Breast epithelium (tissue), 4 donors: ENCODE measurements at regions not wholly inside any gene's neighbourhood (a gene's known extent, or its start where the extent isn't known, plus 50 kb on each side); places are given as distances from the start of the nearest gene placed in this dataset.

ENCODE experiments used
- DNase-seq, 2 donors: peaks; one replicate each; pipeline ENCODE4 v3.0.0-alpha.2; 2019; ENCODE audit warnings: low spot score in 2 of 2
- H3K27ac ChIP-seq, 2 donors: fragments of 200-600 bp; sonication (generic) in 1 of 2; one replicate each; pipeline ENCODE4 v1.5.1; 2016 to 2019; ENCODE audit warnings: mild to moderate bottlenecking in 1 of 2
- H3K27me3 ChIP-seq, 2 donors: fragments of 200-600 bp; sonication (generic) in 1 of 2; one replicate each; pipeline versions ENCODE4 v1.5.1 to v1.6.0; 2017 to 2019; ENCODE audit warnings: control low read depth in 1 of 2, mild to moderate bottlenecking in 1 of 2
- H3K36me3 ChIP-seq: fragments of 200-600 bp; one replicate; pipeline ENCODE4 v1.5.1; 2019
- H3K4me1 ChIP-seq, 2 donors: fragments of 200-600 bp; sonication (generic); one replicate each; pipeline ENCODE4 v1.5.1; 2016 to 2019; ENCODE audit warnings: control low read depth in 1 of 2
- H3K4me3 ChIP-seq, 3 donors: fragments of 200-600 bp; sonication (generic); 1 replicate in 2 of 3; 2 replicates in 1 of 3; pipeline ENCODE4 v1.5.1; 2016 to 2019; ENCODE audit warnings: mild to moderate bottlenecking in 3 of 3, moderate library complexity in 2 of 3
- H3K9me3 ChIP-seq, 2 donors: fragments of 200-600 bp; sonication (generic) in 1 of 2; one replicate each; pipeline ENCODE4 v1.5.1; 2016 to 2019; ENCODE audit warnings: control low read depth in 1 of 2
- CTCF ChIP-seq, 3 donors: fragments of 450-650 bp; IDR thresholded peaks; one replicate each; pipeline ENCODE4 v1.5.1; 2016 to 2017; ENCODE audit warnings: antibody characterized with exemption in 3 of 3, mild to moderate bottlenecking in 3 of 3, moderate library complexity in 3 of 3
- POLR2A ChIP-seq: fragments of 450-650 bp; IDR thresholded peaks from one replicate; pipeline ENCODE4 v1.6.1; 2016; ENCODE audit warnings: antibody characterized with exemption, mild to moderate bottlenecking, moderate library complexity
- POLR2AphosphoS5 ChIP-seq, 3 donors: sonication (generic); formaldehyde crosslinking; IDR thresholded peaks; one replicate each; pipeline ENCODE4 v1.6.1; 2017; ENCODE audit warnings: antibody characterized with exemption in 3 of 3
- intact Hi-C: fragments of 100-400 bp; cut with DNase I; formaldehyde crosslinking; loops from one replicate; pipeline ENCODE4 v1.15.1; 2023; ENCODE audit warnings: low total_unique reads

- intact Hi-C loops: no loop called here
- H3K4me3 ChIP-seq: no peak overlapping the region
- no peaks in the 10 kb centered on the region for H3K27me3 ChIP-seq
- no peak overlapping the region for H3K27ac ChIP-seq
- H3K36me3 ChIP-seq: no peaks in the 10 kb centered on the region
- no peak for DNase-seq
- no peaks in the 10 kb centered on the region for H3K9me3 ChIP-seq
- TF ChIP-seq CTCF (IDR thresholded peaks at IDR 0.05): no peak
- TF ChIP-seq POLR2AphosphoS5 (IDR thresholded peaks at IDR 0.05): no peak
- no peak for TF ChIP-seq POLR2A
- no peaks in the 10 kb centered on the region for H3K4me1 ChIP-seq
Observed at GRCh38 chr20:7332169-7332568, 564.7 kb downstream of the BMP2 start.

GRCh38 chr20:7333841-7334240, 566.4 kb downstream of the BMP2 start:
- intact Hi-C loops: no loop called here

GRCh38 chr20:7346026-7346425, 578.5 kb downstream of the BMP2 start:
- no peak for DNase-seq
- TF ChIP-seq POLR2A (no peak), POLR2AphosphoS5 (IDR thresholded peaks at IDR 0.05) (no peak), CTCF (IDR thresholded peaks at IDR 0.05) (no peak)
- no peak overlapping the region for H3K4me3 ChIP-seq
- H3K36me3 ChIP-seq: no peaks in the 10 kb centered on the region
- no peaks in the 10 kb centered on the region for H3K9me3 ChIP-seq
- no peaks in the 10 kb centered on the region for H3K27me3 ChIP-seq
- H3K4me1 ChIP-seq: no peaks in the 10 kb centered on the region
- no peak overlapping the region for H3K27ac ChIP-seq
- intact Hi-C loops: no loop called here

More at GRCh38 chr20:7333841-7334240, 566.4 kb downstream of the BMP2 start:
- no peak for DNase-seq
- TF ChIP-seq POLR2A (no peak), POLR2AphosphoS5 (IDR thresholded peaks at IDR 0.05) (no peak), CTCF (IDR thresholded peaks at IDR 0.05) (no peak)
- no peaks in the 10 kb centered on the region for H3K27me3 ChIP-seq
- H3K4me3 ChIP-seq: no peak overlapping the region
- H3K36me3 ChIP-seq: no peaks in the 10 kb centered on the region
- H3K4me1 ChIP-seq: no peaks in the 10 kb centered on the region
- no peaks in the 10 kb centered on the region for H3K9me3 ChIP-seq
- no peak overlapping the region for H3K27ac ChIP-seq

GRCh38 chr20:7346562-7346961, 579.1 kb downstream of the BMP2 start:
- Histone ChIP-seq H3K9me3 (no peaks in the 10 kb centered on the region), H3K36me3 (no peaks in the 10 kb centered on the region), H3K4me3 (no peak overlapping the region), H3K27ac (no peak overlapping the region), H3K4me1 (no peaks in the 10 kb centered on the region), H3K27me3 (no peaks in the 10 kb centered on the region)
- intact Hi-C loops: no loop called here
- TF ChIP-seq POLR2AphosphoS5 (IDR thresholded peaks at IDR 0.05): no peak
- no peak for TF ChIP-seq CTCF (IDR thresholded peaks at IDR 0.05)
- TF ChIP-seq POLR2A: no peak
- DNase-seq: no peak

GRCh38 chr20:7347409-7347808, 579.9 kb downstream of the BMP2 start:
- Histone ChIP-seq H3K4me1 (no peaks in the 10 kb centered on the region), H3K4me3 (no peak overlapping the region), H3K27ac (no peak overlapping the region), H3K9me3 (no peaks in the 10 kb centered on the region), H3K27me3 (no peaks in the 10 kb centered on the region), H3K36me3 (no peaks in the 10 kb centered on the region)
- DNase-seq: no peak
- no peak for TF ChIP-seq CTCF (IDR thresholded peaks at IDR 0.05)
- TF ChIP-seq POLR2AphosphoS5 (IDR thresholded peaks at IDR 0.05): no peak
- TF ChIP-seq POLR2A: no peak
- intact Hi-C loops: no loop called here
